HFFc6 (cell line): ENCODE measurements at regions not wholly inside any gene's neighbourhood (a gene's known extent, or its start where the extent isn't known, plus 50 kb on each side); places are given as distances from the start of the nearest gene placed in this dataset.

Experiments
- DNase-seq: peaks from one replicate; pipeline ENCODE4 v3.0.0-alpha.2; 2018
- H3K27ac Mint-ChIP-seq: 2 replicates; pipeline ENCODE4 v1.8.0; 2020; ENCODE audit warnings: mild to moderate bottlenecking, mixed read lengths
- H3K27me3 Mint-ChIP-seq: 2 replicates; pipeline ENCODE4 v1.8.0; 2021; ENCODE audit warnings: mild to moderate bottlenecking, moderate library complexity, mixed read lengths; ENCODE audit not compliant: insufficient read depth
- H3K36me3 Mint-ChIP-seq: 2 replicates; pipeline ENCODE4 v1.8.0; 2021; ENCODE audit warnings: low read depth, mixed read lengths
- H3K4me1 Mint-ChIP-seq: 2 replicates; pipeline ENCODE4 v1.8.0; 2020; ENCODE audit warnings: low read depth, mixed read lengths
- H3K4me3 Mint-ChIP-seq: 2 replicates; pipeline ENCODE4 v1.8.0; 2020; ENCODE audit warnings: mild to moderate bottlenecking, moderate library complexity, mixed read lengths
- H3K9me3 Mint-ChIP-seq: 2 replicates; pipeline ENCODE4 v1.8.0; 2020; ENCODE audit warnings: mild to moderate bottlenecking, mixed read lengths
- CTCF ChIP-seq: fragments of 200-600 bp; sonication (generic); IDR thresholded peaks from 2 replicates; pipeline ENCODE4 v1.5.0; 2021; ENCODE audit warnings: antibody characterized with exemption, mild to moderate bottlenecking

DNA sequence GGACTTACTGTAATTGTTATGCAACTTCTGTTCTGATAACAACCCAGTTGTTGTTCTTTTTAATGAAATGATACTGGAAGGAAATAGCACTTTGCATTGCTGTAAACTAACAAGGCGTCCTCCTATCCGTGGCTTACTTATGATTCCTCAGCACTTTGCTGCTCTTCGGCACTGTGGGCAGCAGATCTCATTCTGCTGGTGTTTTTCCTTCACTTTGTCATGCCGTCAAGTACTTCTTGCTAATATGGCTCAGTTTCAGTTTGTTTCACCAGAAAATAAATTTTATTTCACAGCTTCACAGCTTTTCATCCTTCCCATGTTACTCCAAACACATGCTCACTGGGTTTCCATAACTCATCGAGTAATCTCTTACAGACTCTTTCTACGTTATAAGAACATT is 289.3 kb downstream of the MEIS1 start:
- DNase-seq: no peak
- Mint-ChIP-seq H3K27ac (no peak overlapping the region), H3K4me3 (peak overlapping the region; percentile 29; the same call in 1 of the 2 replicates), H3K9me3 (no peaks in the 10 kb centered on the region), H3K27me3 (no peaks in the 10 kb centered on the region), H3K4me1 (peaks cover 17% of the 10 kb centered on the region), H3K36me3 (no peaks in the 10 kb centered on the region)
- TF ChIP-seq CTCF: no peak

DNA sequence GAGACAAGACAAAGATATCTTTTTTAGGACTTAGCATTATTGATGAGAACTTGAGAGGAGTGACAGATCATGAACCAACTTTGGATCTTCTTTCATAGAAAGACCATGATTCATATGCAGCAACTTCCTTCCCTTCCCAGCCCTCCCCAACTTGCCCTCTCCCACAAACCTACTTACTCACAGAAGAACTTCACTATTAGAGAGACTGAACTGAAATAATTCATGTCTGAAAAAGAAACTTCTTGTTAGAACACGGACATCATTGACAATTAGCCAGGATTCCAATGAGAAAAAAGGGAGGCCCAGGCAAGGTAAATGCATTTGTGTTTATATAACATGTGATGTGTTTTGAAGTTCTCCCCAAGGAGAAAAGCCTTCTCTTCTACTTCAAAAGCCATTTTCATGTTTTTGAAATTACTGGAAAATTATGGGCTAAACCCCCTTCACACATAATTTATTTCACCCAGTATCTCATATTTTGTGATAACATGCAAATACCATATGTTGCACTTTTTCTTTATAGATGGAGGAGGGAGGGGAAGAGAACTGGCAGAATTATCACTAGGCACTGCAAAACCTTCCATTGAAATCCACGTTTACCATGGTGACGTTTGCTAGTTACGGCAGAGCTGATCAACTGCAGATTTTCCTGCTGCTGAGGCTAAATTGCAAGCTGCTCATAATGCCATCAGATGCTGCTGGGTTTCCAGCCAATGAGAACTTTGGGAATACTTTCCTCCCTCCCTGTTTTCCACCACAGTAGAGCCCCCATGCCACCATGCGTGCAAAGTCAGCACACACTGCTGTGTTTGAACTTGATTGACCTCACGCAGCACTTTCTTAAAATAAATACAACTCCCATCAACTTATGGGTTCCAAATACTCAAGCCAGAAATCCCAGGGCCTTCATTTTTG is 294.7 kb downstream of the MEIS1 start:
- Mint-ChIP-seq H3K4me3 (0 out of 2 replicates have a peak overlapping the region, but pooled peaks have one; percentile 23), H3K27ac (peak overlapping the region; percentile 38; the same call in 1 of the 2 replicates), H3K36me3 (no peaks in the 10 kb centered on the region), H3K27me3 (no peaks in the 10 kb centered on the region), H3K9me3 (no peaks in the 10 kb centered on the region), H3K4me1 (peaks cover 21% of the 10 kb centered on the region)
- no peak for TF ChIP-seq CTCF
- peak; percentile 10 for DNase-seq

DNA sequence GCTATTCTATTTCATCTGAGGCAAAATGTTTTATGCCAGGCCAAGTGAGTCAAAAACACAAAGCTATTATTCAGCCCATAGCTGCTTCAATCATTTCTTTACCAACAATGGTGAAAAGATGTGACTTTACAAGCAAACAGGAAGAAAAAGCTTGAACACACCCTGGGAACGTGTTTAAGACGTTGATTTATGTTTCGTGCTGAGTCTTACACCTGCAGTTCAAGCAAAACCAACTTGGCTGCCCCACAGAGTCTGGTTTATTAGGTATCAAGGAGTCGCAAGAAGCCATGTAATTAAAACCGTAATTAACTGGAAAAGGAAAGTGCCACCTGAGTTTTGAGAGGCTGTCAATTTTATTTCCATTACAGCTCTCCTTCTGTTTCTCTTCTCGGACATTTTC is 295.5 kb downstream of the MEIS1 start:
- DNase-seq: no peak
- no peaks in the 10 kb centered on the region for H3K36me3 Mint-ChIP-seq
- no peak for TF ChIP-seq CTCF

DNA sequence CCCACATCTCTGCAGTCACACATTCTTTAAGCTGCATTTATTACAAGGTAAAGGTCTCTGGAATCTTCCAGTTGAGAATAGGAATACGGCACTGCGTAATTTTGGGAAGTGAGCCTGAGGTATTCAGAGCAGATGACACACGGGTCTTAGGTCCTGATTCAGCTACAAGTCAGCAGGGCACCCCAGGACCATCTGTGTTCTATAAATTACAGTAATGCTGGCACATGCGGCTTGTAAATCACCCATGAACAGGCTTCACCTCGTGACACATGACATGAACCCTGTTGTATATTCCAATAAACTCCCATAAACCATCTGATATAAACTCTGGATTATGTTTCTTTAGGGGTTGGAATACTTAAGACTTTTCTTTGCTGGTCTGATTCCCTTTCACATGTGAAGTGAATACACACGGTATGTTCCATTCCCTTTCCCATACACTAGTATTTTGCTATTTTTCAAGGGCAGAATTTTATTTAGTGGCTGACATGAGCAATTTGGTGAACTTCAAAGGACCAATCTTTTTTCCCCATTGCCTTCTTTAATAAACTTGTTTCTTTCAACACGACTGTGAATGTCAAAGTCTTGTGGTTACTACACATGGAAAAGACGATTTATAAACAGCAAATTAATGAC is 298.6 kb downstream of the MEIS1 start:
- no peak for TF ChIP-seq CTCF
- H3K27me3 Mint-ChIP-seq: no peaks in the 10 kb centered on the region
- no peak overlapping the region for H3K4me3 Mint-ChIP-seq
- no peak for DNase-seq
- H3K4me1 Mint-ChIP-seq: peaks cover 18% of the 10 kb centered on the region
- no peak overlapping the region for H3K27ac Mint-ChIP-seq
- H3K9me3 Mint-ChIP-seq: no peaks in the 10 kb centered on the region
- peaks cover under 1% of the 10 kb centered on the region; the same call in 1 of the 2 replicates for H3K36me3 Mint-ChIP-seq

More for the DNA sequence above, 295.5 kb downstream of the MEIS1 start:
- Mint-ChIP-seq H3K4me1 (peaks cover 21% of the 10 kb centered on the region), H3K27ac (no peak overlapping the region), H3K9me3 (no peaks in the 10 kb centered on the region), H3K27me3 (no peaks in the 10 kb centered on the region), H3K4me3 (no peak overlapping the region)

GRCh38 chr2:66748939-66749338 is 314.0 kb downstream of the MEIS1 start:
- TF ChIP-seq CTCF: no peak
- no peak for DNase-seq
- H3K4me1 Mint-ChIP-seq: no peaks in the 10 kb centered on the region
- no peaks in the 10 kb centered on the region for H3K36me3 Mint-ChIP-seq
- no peaks in the 10 kb centered on the region; the same call in 1 of the 2 replicates for H3K27me3 Mint-ChIP-seq
- H3K27ac Mint-ChIP-seq: no peak overlapping the region
- no peaks in the 10 kb centered on the region for H3K9me3 Mint-ChIP-seq
- no peak overlapping the region for H3K4me3 Mint-ChIP-seq
